ENCODE measurements at regions not wholly inside any gene's neighbourhood (a gene's known extent, or its start where the extent isn't known, plus 50 kb on each side); places are given as distances from the start of the nearest gene placed in this dataset.

DNA sequence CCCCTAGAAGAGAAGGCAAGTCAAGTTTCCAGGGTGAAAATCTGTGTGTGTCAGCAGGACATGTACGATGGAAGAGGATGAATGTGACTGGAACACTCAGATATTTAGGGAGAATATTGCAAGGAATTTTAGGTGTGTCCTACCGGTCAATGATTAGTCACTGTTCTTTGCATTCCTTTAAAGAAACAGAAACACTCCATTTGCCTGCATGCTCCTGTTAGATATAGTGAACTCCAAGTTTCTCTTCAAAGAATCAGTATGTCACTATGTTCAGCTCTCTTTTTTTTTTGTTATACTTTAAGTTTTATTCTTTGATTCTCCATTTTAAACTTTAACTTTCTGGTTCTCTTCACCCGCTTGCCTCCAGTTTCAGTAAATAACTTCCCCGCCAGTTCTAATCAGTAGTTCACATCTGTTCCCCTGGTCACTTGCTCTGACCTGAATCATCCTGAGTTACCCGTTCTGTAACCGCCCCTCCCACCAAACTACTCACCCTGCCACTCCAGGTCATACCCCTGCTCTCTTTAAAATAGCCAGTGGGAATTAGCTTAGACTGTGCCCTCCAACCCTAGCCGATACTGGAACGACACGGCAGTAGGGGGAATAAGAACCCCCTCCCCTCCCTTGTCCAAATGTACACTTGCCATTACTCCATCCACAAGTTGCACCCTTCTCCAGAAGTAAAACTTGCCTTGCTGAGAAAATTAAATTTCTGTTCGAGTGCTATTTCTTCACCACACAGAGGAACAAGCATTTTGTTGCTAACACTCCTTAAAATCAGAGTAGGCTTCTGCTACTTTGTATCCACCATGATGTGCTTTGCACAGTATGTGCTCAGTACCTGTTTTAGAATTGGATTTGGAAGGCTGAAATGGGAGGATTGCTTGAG is 268.4 kb downstream of the METTL4 start:
- H3K9ac ChIP-seq (ENCODE audit: low read length), result no peak overlapping the region
- no peak overlapping the region for H3K4me3 ChIP-seq (ENCODE audit: low read length)
- H3K9me3 ChIP-seq (ENCODE audit: control insufficient read depth, low read length), result no peaks in the 10 kb centered on the region
- no peaks in the 10 kb centered on the region for H3K36me3 ChIP-seq (ENCODE audit: control insufficient read depth, insufficient read depth, low read length)
- H3K4me1 ChIP-seq (ENCODE audit: control insufficient read depth, insufficient read depth, low read length), result peaks cover 22% of the 10 kb centered on the region
- H3K27me3 ChIP-seq (ENCODE audit: control insufficient read depth, insufficient read depth, low read length), result no peaks in the 10 kb centered on the region

DNA sequence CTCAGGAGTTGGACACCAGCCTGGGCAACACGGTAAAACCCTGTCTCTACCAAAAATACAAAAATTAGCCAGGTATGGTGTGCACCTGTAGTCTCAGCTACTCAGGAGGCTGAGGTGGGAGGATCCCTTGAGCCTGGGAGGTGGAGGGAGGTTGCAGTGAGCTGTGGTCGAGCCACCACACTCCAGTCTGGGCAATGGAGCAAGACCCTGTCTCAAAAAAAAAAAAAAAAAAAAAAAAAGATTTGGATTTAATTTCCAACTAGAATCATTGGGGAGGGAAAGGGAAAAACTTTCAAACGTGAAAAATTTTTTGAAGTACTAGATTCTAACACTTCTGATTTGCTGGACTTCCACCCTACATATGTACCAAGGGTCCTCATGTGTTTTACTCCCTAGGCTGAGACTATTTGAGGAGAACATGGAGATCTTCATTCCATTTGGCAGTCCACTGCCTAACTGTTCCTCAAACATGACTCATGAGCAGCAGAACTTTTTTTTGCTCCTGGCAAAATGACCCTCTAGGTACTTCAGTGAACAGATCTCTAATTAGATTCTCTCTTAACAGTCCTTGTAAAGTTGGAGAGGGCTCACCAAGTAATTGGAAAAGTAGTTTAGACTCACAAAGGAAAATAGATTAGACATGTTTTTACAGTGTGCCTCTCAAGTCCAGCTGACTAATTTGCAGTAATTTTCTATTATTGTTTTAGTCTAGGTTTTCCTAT is 267.6 kb downstream of the METTL4 start:
- Histone ChIP-seq H3K9ac (ENCODE audit: low read length) (no peak overlapping the region), H3K27me3 (ENCODE audit: control insufficient read depth, insufficient read depth, low read length) (no peaks in the 10 kb centered on the region), H3K9me3 (ENCODE audit: control insufficient read depth, low read length) (no peaks in the 10 kb centered on the region), H3K4me3 (ENCODE audit: low read length) (no peak overlapping the region), H3K4me1 (ENCODE audit: control insufficient read depth, insufficient read depth, low read length) (peaks cover 22% of the 10 kb centered on the region), H3K36me3 (ENCODE audit: control insufficient read depth, insufficient read depth, low read length) (no peaks in the 10 kb centered on the region)

DNA sequence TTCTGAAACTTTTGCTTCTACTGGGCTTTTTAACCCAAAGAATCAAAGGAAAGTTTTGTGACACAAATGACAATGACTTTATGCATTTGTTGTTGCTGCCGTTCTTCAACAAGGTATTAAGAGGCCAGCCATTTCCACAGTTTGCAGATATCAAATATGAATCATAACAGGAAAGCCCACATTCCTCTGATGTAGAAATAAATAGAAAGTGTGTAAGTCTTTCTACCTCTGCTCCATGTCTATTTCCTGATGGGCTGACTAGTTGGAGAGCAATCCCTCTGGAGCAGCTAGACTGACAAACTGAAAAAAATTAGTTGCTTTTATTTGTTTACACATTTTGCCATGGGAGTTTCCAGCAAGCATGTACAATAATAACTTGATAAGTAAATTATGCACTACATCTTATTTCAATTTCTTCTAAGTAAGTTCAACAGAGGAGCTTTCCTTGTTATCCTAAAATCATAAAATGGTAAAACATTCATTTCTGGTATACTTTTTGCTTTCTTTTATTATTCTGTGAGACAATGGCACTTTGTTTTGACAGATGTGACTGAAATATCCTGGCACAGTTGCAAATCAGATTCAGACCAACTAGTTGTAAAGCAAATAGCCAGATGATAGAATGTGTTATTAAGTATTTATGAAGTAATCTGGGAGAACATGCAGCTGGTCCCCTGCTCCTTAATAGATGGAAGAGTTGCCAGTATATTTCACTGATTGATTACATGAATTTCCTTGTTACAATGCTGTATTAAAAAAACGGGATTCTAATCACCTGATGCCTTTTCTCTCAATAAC is 266.7 kb downstream of the METTL4 start:
- no peaks in the 10 kb centered on the region for H3K36me3 ChIP-seq (ENCODE audit: control insufficient read depth, insufficient read depth, low read length)
- H3K9ac ChIP-seq (ENCODE audit: low read length), result no peak overlapping the region
- H3K4me1 ChIP-seq (ENCODE audit: control insufficient read depth, insufficient read depth, low read length), result peaks cover 22% of the 10 kb centered on the region
- no peaks in the 10 kb centered on the region for H3K9me3 ChIP-seq (ENCODE audit: control insufficient read depth, low read length)
- H3K27me3 ChIP-seq (ENCODE audit: control insufficient read depth, insufficient read depth, low read length), result no peaks in the 10 kb centered on the region
- H3K4me3 ChIP-seq (ENCODE audit: low read length), result no peak overlapping the region

DNA sequence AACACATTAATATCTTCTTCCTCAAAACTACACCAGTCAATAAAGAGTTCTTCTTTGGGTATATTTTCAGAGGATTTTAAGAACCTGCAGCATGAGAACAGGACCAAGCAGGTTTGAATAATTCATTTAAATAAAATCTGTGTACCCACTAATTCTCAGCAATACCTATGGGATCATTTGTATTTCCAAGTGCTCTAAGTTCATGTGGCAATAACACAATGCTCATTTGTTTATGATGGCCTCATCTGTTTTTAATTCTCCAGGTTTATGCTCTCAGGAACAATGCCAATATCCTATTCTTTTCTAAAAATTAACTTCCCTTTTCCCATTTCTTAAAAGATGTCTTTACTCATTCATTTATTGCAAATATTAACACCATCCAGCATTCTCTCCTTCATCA is 264.7 kb downstream of the METTL4 start:
- Histone ChIP-seq H3K9ac (ENCODE audit: low read length) (no peak overlapping the region), H3K27me3 (ENCODE audit: control insufficient read depth, insufficient read depth, low read length) (no peaks in the 10 kb centered on the region), H3K36me3 (ENCODE audit: control insufficient read depth, insufficient read depth, low read length) (no peaks in the 10 kb centered on the region), H3K4me3 (ENCODE audit: low read length) (no peak overlapping the region), H3K9me3 (ENCODE audit: control insufficient read depth, low read length) (no peaks in the 10 kb centered on the region), H3K4me1 (ENCODE audit: control insufficient read depth, insufficient read depth, low read length) (peaks cover 22% of the 10 kb centered on the region)

DNA sequence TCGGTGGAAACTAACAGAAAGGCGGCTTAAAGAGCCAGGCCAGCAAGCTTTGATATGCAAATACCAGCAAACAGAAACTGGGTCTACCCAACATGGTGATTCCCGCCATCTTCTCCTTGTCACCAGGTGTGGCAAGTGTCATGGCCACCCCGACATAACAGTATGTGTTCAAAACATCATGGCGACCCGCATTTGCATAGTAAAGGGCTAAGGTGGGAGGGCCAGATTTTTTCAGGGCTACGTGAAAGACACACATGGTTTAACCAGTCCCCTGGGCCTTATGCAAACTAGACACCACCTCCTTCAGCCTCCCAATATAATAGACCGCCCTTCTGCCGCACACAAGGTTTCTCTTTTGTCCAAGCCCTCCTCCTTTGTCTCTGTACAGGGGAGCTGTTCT is 260.4 kb downstream of the METTL4 start:
- Histone ChIP-seq H3K4me3 (ENCODE audit: low read length) (no peak overlapping the region), H3K9ac (ENCODE audit: low read length) (no peak overlapping the region), H3K9me3 (ENCODE audit: control insufficient read depth, low read length) (no peaks in the 10 kb centered on the region), H3K4me1 (ENCODE audit: control insufficient read depth, insufficient read depth, low read length) (peaks cover 3% of the 10 kb centered on the region), H3K27me3 (ENCODE audit: control insufficient read depth, insufficient read depth, low read length) (no peaks in the 10 kb centered on the region), H3K36me3 (ENCODE audit: control insufficient read depth, insufficient read depth, low read length) (no peaks in the 10 kb centered on the region)

DNA sequence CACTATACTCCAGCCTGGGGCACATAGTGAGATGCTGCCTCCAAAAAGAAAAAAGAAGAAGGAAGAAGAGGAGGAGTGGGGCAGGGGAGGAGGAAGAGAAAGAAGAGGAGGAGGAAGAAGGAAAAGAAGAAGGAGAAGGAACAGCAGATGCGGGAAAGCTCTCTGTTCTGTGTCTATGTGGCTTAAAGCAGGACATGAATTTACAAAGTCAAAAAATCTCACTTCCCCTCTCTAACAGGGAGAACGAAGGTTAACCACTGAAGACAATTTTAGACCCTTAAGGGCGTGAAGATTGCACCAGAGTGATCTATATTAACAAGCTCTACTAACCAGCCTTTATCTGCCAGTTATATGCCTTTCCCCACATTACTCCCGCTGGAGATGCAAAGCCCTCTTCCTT is 258.9 kb downstream of the METTL4 start:
- Histone ChIP-seq H3K4me3 (ENCODE audit: low read length) (no peak overlapping the region), H3K9me3 (ENCODE audit: control insufficient read depth, low read length) (no peaks in the 10 kb centered on the region), H3K36me3 (ENCODE audit: control insufficient read depth, insufficient read depth, low read length) (no peaks in the 10 kb centered on the region), H3K4me1 (ENCODE audit: control insufficient read depth, insufficient read depth, low read length) (peaks cover 13% of the 10 kb centered on the region), H3K9ac (ENCODE audit: low read length) (no peak overlapping the region), H3K27me3 (ENCODE audit: control insufficient read depth, insufficient read depth, low read length) (no peaks in the 10 kb centered on the region)

DNA sequence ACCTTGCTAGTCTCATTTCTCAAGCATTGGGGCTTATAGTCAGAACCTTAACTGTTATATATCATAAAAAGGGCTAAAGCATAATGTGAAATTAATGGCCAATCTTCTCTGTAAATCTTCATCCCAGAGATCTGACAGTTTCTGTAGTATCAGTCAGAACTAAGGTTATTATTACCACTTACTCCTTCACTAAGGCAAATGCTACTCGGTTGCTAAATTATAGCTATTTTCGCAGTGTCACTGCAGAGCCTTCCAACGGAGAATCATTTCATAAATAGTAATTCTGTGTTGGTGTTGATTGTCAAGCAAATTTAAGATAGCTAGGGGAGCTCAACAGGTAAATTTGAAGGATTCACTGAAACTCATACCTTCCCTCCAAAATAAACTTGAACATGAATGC is 258.0 kb downstream of the METTL4 start:
- H3K4me1 ChIP-seq (ENCODE audit: control insufficient read depth, insufficient read depth, low read length), result peaks cover 13% of the 10 kb centered on the region
- H3K4me3 ChIP-seq (ENCODE audit: low read length), result no peak overlapping the region
- no peaks in the 10 kb centered on the region for H3K36me3 ChIP-seq (ENCODE audit: control insufficient read depth, insufficient read depth, low read length)
- no peak overlapping the region for H3K9ac ChIP-seq (ENCODE audit: low read length)
- H3K9me3 ChIP-seq (ENCODE audit: control insufficient read depth, low read length), result no peaks in the 10 kb centered on the region
- no peaks in the 10 kb centered on the region for H3K27me3 ChIP-seq (ENCODE audit: control insufficient read depth, insufficient read depth, low read length)

DNA sequence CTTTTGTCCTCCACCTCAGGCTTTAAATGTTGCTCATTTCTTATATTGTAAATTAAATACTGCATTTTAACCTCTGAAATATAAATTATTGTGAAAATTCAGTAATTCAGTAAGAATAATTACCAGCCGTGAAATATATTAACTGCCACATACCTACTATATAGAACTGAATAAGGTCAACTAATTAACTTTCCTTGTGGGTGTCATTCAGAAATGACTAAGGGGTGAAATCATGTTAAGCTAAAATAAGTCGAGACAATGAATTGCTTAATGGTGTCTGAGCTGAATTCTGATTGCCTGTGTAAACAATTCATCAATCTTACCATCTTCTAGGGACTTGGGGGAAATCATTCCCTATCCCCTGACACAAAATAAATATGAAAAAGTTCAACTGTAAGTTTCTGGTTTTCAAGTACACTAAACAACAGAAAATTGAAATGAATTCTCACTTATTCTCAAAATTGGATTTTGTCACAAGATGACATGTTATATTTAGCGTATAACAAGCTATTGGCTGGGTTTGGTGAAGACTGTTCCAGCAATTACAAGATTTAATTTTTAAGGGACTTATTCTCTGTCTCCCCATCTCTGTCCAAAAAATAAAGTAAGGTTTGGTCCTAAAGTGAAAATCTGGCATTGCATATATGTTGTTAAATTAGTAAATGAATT is 255.1 kb downstream of the METTL4 start:
- Histone ChIP-seq H3K4me1 (ENCODE audit: control insufficient read depth, insufficient read depth, low read length) (peaks cover 13% of the 10 kb centered on the region), H3K9me3 (ENCODE audit: control insufficient read depth, low read length) (no peaks in the 10 kb centered on the region), H3K27me3 (ENCODE audit: control insufficient read depth, insufficient read depth, low read length) (no peaks in the 10 kb centered on the region), H3K9ac (ENCODE audit: low read length) (no peak overlapping the region), H3K4me3 (ENCODE audit: low read length) (no peak overlapping the region), H3K36me3 (ENCODE audit: control insufficient read depth, insufficient read depth, low read length) (no peaks in the 10 kb centered on the region)

DNA sequence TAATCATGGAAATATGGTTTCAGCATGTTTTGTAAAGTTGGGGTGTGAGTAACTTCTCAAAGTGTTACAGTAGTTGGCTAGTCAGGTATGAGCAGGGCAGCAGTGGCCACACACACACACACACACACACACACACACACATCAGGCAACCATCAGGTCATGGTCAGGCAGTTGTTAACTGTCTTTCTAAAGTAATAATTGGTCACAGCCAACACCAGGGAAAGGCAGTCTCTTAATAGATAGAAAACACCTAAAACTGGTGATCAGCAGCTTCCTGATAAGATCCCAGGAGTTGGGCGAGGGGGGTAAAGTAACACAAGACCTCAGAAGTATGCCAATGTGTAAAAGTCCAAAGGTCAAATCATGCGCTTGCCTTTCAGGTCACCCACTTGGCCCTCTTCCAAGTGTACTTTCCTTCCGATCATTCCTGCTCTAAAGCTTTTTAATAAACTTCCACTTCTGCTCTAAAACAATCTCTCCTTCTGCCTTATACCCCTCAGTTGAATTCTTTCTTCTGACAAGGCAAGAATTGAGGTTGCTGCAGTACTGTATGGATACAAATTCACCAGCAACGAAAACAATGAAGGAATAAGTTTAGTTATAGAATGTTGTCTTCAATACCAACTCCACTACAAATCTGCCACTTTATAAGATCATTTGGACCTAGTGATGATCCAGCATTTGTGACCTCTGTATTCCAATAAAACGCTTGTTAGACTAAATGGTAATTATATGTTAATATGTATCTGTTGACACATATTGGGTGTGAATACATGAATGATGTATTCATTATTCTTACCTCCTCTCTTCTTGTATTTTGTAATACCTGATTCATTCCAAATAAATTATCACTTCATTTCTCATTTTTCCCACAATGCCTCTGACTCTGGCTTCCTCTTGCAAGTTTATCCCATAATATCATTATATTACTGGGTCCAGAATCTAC is 254.3 kb downstream of the METTL4 start:
- H3K36me3 ChIP-seq (ENCODE audit: control insufficient read depth, insufficient read depth, low read length), result no peaks in the 10 kb centered on the region
- H3K4me1 ChIP-seq (ENCODE audit: control insufficient read depth, insufficient read depth, low read length), result peaks cover 13% of the 10 kb centered on the region
- H3K9me3 ChIP-seq (ENCODE audit: control insufficient read depth, low read length), result no peaks in the 10 kb centered on the region
- no peak overlapping the region for H3K4me3 ChIP-seq (ENCODE audit: low read length)
- no peaks in the 10 kb centered on the region for H3K27me3 ChIP-seq (ENCODE audit: control insufficient read depth, insufficient read depth, low read length)
- H3K9ac ChIP-seq (ENCODE audit: low read length), result no peak overlapping the region

DNA sequence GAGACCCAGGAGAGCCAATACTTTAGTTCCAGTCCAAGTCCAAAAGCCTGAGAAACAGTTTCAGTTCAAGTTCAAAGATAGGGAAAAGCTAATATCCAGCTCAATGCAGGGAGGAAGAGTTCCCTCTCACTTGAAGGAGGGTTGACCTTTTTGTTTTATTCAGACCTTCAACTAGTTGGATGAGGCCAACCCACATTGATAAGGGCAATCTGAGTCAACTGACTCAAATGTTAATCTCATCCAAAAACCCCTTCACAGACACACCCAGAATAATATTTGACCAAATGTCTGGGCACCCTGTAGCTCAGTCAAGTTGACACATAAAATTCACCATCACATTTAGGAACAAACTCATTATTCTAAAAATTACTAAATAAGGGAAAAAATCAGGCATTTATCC is 246.8 kb downstream of the METTL4 start:
- no peak overlapping the region for H3K4me3 ChIP-seq (ENCODE audit: low read length)
- peaks cover 7% of the 10 kb centered on the region for H3K4me1 ChIP-seq (ENCODE audit: control insufficient read depth, insufficient read depth, low read length)
- H3K9me3 ChIP-seq (ENCODE audit: control insufficient read depth, low read length), result no peaks in the 10 kb centered on the region
- H3K36me3 ChIP-seq (ENCODE audit: control insufficient read depth, insufficient read depth, low read length), result no peaks in the 10 kb centered on the region
- H3K9ac ChIP-seq (ENCODE audit: low read length), result no peak overlapping the region
- H3K27me3 ChIP-seq (ENCODE audit: control insufficient read depth, insufficient read depth, low read length), result no peaks in the 10 kb centered on the region

DNA sequence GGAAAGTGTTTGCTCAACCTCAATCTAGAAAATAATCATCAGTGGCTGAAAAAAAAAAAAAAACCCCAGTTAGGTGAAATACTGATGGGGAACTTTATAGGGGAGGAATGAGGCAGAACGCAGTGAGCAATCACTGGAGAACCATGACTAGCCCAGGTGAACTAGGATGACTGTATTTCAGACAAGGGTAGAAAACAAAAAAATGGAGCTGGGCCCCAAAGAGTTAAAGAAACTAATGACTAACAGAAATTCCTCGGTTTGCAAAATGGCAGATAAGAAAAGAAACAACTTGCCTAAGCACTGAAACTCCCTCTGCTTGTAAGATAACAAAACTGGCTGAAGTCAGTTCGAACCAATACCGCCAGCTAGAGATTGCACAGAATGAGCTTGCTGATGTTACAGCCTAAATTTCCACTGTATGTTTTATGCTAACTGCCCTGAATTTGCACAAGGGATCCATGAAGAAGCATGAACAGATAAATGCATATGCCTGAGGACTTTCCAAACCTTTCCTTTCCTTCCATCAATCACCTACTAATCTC is 245.9 kb downstream of the METTL4 start:
- H3K9ac ChIP-seq (ENCODE audit: low read length), result no peak overlapping the region
- H3K4me3 ChIP-seq (ENCODE audit: low read length), result no peak overlapping the region
- no peaks in the 10 kb centered on the region for H3K9me3 ChIP-seq (ENCODE audit: control insufficient read depth, low read length)
- H3K4me1 ChIP-seq (ENCODE audit: control insufficient read depth, insufficient read depth, low read length), result peaks cover 7% of the 10 kb centered on the region
- H3K27me3 ChIP-seq (ENCODE audit: control insufficient read depth, insufficient read depth, low read length), result no peaks in the 10 kb centered on the region
- H3K36me3 ChIP-seq (ENCODE audit: control insufficient read depth, insufficient read depth, low read length), result no peaks in the 10 kb centered on the region
